H1 (cell line): ENCODE measurements at regions not wholly inside any gene's neighbourhood (a gene's known extent, or its start where the extent isn't known, plus 50 kb on each side); places are given as distances from the start of the nearest gene placed in this dataset.
A peak's percentile ranks its signal among the peaks of the same experiment; 100 is the strongest.

ENCODE experiments used
- CTCF ChIA-PET: fragments of 300-600 bp; sonication (Branson Sonifier 250); formaldehyde crosslinking; loops from one replicate; lab custom pipeline; 2021; ENCODE audit not compliant: partially characterized antibody; lab: Charles Lee
- POLR2A ChIA-PET: fragments of 300-600 bp; sonication (Branson Sonifier 250); formaldehyde crosslinking; loops from one replicate; lab custom pipeline; 2021; ENCODE audit warnings: inconsistent platforms; ENCODE audit not compliant: partially characterized antibody; lab: Charles Lee
- DNase-seq, 2 experiments: peaks; one replicate each; pipeline versions ENCODE4 v3.0.0 to v3.0.0-alpha.2; 2010 to 2022; ENCODE audit warnings: low spot score in 2 of 2, low read depth in 1 of 2, mixed read lengths in 1 of 2
- FAIRE-seq: peaks from 2 replicates; lab custom pipeline; 2011; peaks lifted over from hg19 to GRCh38; lab: Jason Lieb, UNC
- H2AFZ ChIP-seq: 2 replicates; pipeline ENCODE4 v1.8.1; 2012; ENCODE audit warnings: low read length, inconsistent platforms
- H2AK5ac ChIP-seq: 2 replicates; pipeline ENCODE4 v1.6.1; 2013; ENCODE audit warnings: low read depth, low read length
- H2BK120ac ChIP-seq: replicated peaks from 2 replicates; pipeline ENCODE3; 2013; ENCODE audit warnings: low read depth, low read length, inconsistent platforms
- H2BK12ac ChIP-seq: 2 replicates; pipeline ENCODE4 v1.6.1; 2013; ENCODE audit warnings: low read depth, low read length
- H2BK15ac ChIP-seq: 2 replicates; pipeline ENCODE4 v1.6.1; 2013; ENCODE audit warnings: low read length
- H2BK20ac ChIP-seq: 2 replicates; pipeline ENCODE4 v1.6.1; 2013; ENCODE audit warnings: low read length
- H2BK5ac ChIP-seq: 2 replicates; pipeline ENCODE4 v1.6.1; 2013; ENCODE audit warnings: low read depth, low read length
- H3K14ac ChIP-seq: 2 replicates; pipeline ENCODE4 v1.6.1; 2013; ENCODE audit warnings: inconsistent platforms; ENCODE audit not compliant: insufficient read length
- H3K18ac ChIP-seq: 2 replicates; pipeline ENCODE4 v1.6.1; 2013; ENCODE audit warnings: low read length; ENCODE audit errors: extremely low read depth
- H3K23ac ChIP-seq: 2 replicates; pipeline ENCODE4 v1.6.1; 2013; ENCODE audit warnings: inconsistent platforms; ENCODE audit not compliant: insufficient read length
- H3K23me2 ChIP-seq: 2 replicates; pipeline ENCODE4 v1.6.1; 2013; ENCODE audit warnings: low read depth, low read length
- H3K27ac ChIP-seq: 2 replicates; pipeline ENCODE4 v1.6.1; 2011; ENCODE audit warnings: low read depth, low read length, inconsistent platforms
- H3K27me3 ChIP-seq, 4 experiments: replicated peaks in 1 of 4; 1 replicate in 1 of 4; 2 replicates in 3 of 4; pipeline versions ENCODE4 v1.6.1 to v1.8.1; 2011 to 2013; ENCODE audit warnings: low read length in 3 of 4, mild to moderate bottlenecking in 3 of 4, inconsistent platforms in 2 of 4, mixed read lengths in 2 of 4, moderate library complexity in 1 of 4; ENCODE audit not compliant: control insufficient read depth in 3 of 4, insufficient read depth in 3 of 4; ENCODE audit errors: extremely low read depth in 1 of 4
- H3K36me3 ChIP-seq, 4 experiments: 2 replicates each; pipeline versions ENCODE4 v1.6.1 to v1.8.1; 2011 to 2013; ENCODE audit warnings: mild to moderate bottlenecking in 4 of 4, low read length in 3 of 4, moderate library complexity in 2 of 4, control low read depth in 1 of 4, inconsistent platforms in 1 of 4; ENCODE audit not compliant: insufficient read depth in 4 of 4, control insufficient read depth in 2 of 4
- H3K4ac ChIP-seq: replicated peaks from 2 replicates; pipeline ENCODE3; 2013; ENCODE audit warnings: low read length, low read depth, mixed read lengths, inconsistent platforms; ENCODE audit not compliant: insufficient read length
- H3K4me1 ChIP-seq, 4 experiments: replicated peaks in 1 of 4; 1 replicate in 1 of 4; 2 replicates in 3 of 4; pipeline versions ENCODE4 v1.6.1 to v1.8.1; 2011 to 2013; ENCODE audit warnings: low read length in 3 of 4, inconsistent platforms in 2 of 4, mixed read lengths in 1 of 4; ENCODE audit not compliant: insufficient read depth in 4 of 4, control insufficient read depth in 3 of 4
- H3K4me2 ChIP-seq, 2 experiments: 2 replicates each; pipeline versions ENCODE4 v1.6.1 to v1.8.1; 2011 to 2013; ENCODE audit warnings: low read depth in 2 of 2, low read length in 2 of 2, control low read depth in 1 of 2, inconsistent platforms in 1 of 2, mild to moderate bottlenecking in 1 of 2; ENCODE audit not compliant: insufficient read depth in 1 of 2
- H3K4me3 ChIP-seq, 4 experiments: fragments of 200-600, 300-600 bp in 1 of 4; sonication (generic), shearing (Covaris generic), sonication (Bioruptor Twin) in 1 of 4; 2 replicates each; pipeline versions ENCODE4 v1.5.1 to v1.8.1; 2011 to 2016; ENCODE audit warnings: low read length in 4 of 4, low read depth in 3 of 4, control low read depth in 2 of 4, inconsistent platforms in 2 of 4, mild to moderate bottlenecking in 2 of 4, mixed read lengths in 1 of 4, moderate library complexity in 1 of 4; ENCODE audit not compliant: insufficient read depth in 2 of 4; ENCODE audit errors: extremely low read depth in 1 of 4
- H3K56ac ChIP-seq: replicated peaks from 2 replicates; pipeline ENCODE3; 2013; ENCODE audit warnings: low read depth, mild to moderate bottlenecking, mixed read lengths, low read length, inconsistent platforms; ENCODE audit not compliant: insufficient read length
- H3K79me1 ChIP-seq: 2 replicates; pipeline ENCODE4 v1.6.1; 2013; ENCODE audit warnings: low read depth, low read length, control low read depth
- H3K79me2 ChIP-seq, 2 experiments: 2 replicates each; pipeline versions ENCODE4 v1.6.1 to v1.8.1; 2012 to 2013; ENCODE audit warnings: low read length in 2 of 2, mild to moderate bottlenecking in 2 of 2, inconsistent platforms in 1 of 2; ENCODE audit not compliant: insufficient read depth in 2 of 2, control insufficient read depth in 1 of 2
- H3K9ac ChIP-seq, 4 experiments: replicated peaks in 1 of 4; 1 replicate in 1 of 4; 2 replicates in 3 of 4; pipeline versions ENCODE4 v1.6.1 to v1.8.1; 2011 to 2013; ENCODE audit warnings: low read depth in 3 of 4, low read length in 3 of 4, control low read depth in 2 of 4, mild to moderate bottlenecking in 2 of 4, moderate library complexity in 2 of 4, inconsistent platforms in 1 of 4; ENCODE audit errors: extremely low read depth in 1 of 4
- H3K9me3 ChIP-seq, 2 experiments: 2 replicates each; pipeline versions ENCODE4 v1.6.1 to v1.8.1; 2012 to 2013; ENCODE audit warnings: mild to moderate bottlenecking in 2 of 2, moderate library complexity in 2 of 2, control low read depth in 1 of 2, inconsistent platforms in 1 of 2, low read depth in 1 of 2, low read length in 1 of 2, mixed read lengths in 1 of 2; ENCODE audit not compliant: insufficient read depth in 2 of 2
- H4K20me1 ChIP-seq, 2 experiments: replicated peaks in 1 of 2; 2 replicates each; pipeline versions ENCODE3 to v1.8.1; 2011 to 2013; ENCODE audit warnings: inconsistent platforms in 2 of 2, low read length in 2 of 2, mild to moderate bottlenecking in 1 of 2; ENCODE audit not compliant: insufficient read depth in 2 of 2, control insufficient read depth in 1 of 2
- H4K5ac ChIP-seq: 2 replicates; pipeline ENCODE4 v1.6.1; 2013; ENCODE audit warnings: low read length, low read depth, mixed read lengths, inconsistent platforms; ENCODE audit not compliant: insufficient read length
- H4K8ac ChIP-seq: 2 replicates; pipeline ENCODE4 v1.8.0; 2013; ENCODE audit warnings: mild to moderate bottlenecking, moderate library complexity, low read length, inconsistent platforms; ENCODE audit not compliant: insufficient read depth; ENCODE audit errors: extremely low read depth
- H4K91ac ChIP-seq: replicated peaks from 2 replicates; pipeline ENCODE3; 2013; ENCODE audit warnings: low read length, mixed read lengths, inconsistent platforms; ENCODE audit not compliant: insufficient read length
- CEBPB ChIP-seq: IDR thresholded peaks from 2 replicates; pipeline ENCODE4 v1.6.1; 2012; ENCODE audit warnings: low read depth, low read length
- CTBP2 ChIP-seq: IDR thresholded peaks from 2 replicates; pipeline ENCODE4 v1.7.0; 2011; ENCODE audit warnings: borderline replicate concordance, mild to moderate bottlenecking, moderate library complexity, mixed read lengths, low read length; ENCODE audit not compliant: insufficient read depth, insufficient read length
- NRF1 ChIP-seq: IDR thresholded peaks from 2 replicates; pipeline ENCODE4 v1.6.1; 2011; ENCODE audit warnings: mild to moderate bottlenecking, low read depth, low read length, improper control_type of control experiment
- RFX5 ChIP-seq: IDR thresholded peaks from 2 replicates; pipeline ENCODE4 v1.6.1; 2011; ENCODE audit warnings: low read depth, low read length, improper control_type of control experiment, borderline replicate concordance
- TEAD4 ChIP-seq: IDR thresholded peaks from 2 replicates; pipeline ENCODE4 v1.6.1; 2012; ENCODE audit warnings: low read depth, low read length, inconsistent platforms, mixed read lengths
- WGBS, 2 experiments: shearing (Covaris generic) in 1 of 2; methylation state at CpG; one replicate each; pipeline versions ENCODE4 v1.1.6 to v1.1.7; 2013 to 2015; ENCODE audit warnings: low lambda C conversion rate in 2 of 2, mixed read lengths in 2 of 2, inconsistent platforms in 1 of 2, low coverage in 1 of 2, missing lambda C conversion rate in 1 of 2; ENCODE audit not compliant: insufficient replicate concordance in 2 of 2, insufficient coverage in 1 of 2, insufficient read length in 1 of 2; ENCODE audit errors: extremely low coverage in 1 of 2, missing lambda C conversion rate in 1 of 2; 5-methylcytosine and 5-hydroxymethylcytosine counted together

DNA sequence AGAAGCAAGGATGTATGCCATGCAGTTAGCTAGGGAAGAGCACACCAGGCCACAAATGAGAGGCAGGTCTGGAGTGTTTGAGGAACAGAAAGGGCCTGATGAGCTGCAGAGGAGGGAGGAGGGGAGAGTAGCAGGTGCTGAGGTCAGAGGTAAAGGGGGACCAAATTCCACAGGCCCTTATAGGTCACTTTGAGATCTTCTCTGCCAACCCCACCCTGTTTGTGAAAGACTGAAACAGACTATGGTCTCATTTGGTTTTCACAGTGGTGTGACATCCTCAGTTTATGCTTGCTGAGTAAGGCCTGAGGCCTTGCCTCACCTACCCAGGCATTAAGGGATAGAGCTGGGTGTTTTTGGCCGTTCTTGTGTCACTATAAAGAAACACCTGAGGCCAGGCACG lies 187.7 kb upstream of the MYLIP start:
- no peak overlapping the region for H4K8ac ChIP-seq
- H2BK20ac ChIP-seq: 0 out of 2 replicates have a peak overlapping the region, but pooled peaks have one; percentile 13
- DNase-seq (no peak), FAIRE-seq (no peak)
- CTCF ChIA-PET: interaction anchor here (1.7 kb wide), 1 partner anchor 29 kb away, joined by 4 read pairs; no protein-coding TSS in a partner anchor
- H3K4ac ChIP-seq: no peak overlapping the region
- H2AFZ ChIP-seq: no peak overlapping the region
- H3K4me1 ChIP-seq: no peaks in the 10 kb centered on the region
- no peak overlapping the region for H3K18ac ChIP-seq
- no peak overlapping the region for H2AK5ac ChIP-seq
- no peaks in the 10 kb centered on the region; a peak in 1 of 8 replicates for H3K36me3 ChIP-seq
- H3K79me2 ChIP-seq: no peaks in the 10 kb centered on the region
- H2BK15ac ChIP-seq: no peak overlapping the region
- POLR2A ChIA-PET: no interaction called here
- H3K23ac ChIP-seq: no peak overlapping the region
- no peak overlapping the region for H4K91ac ChIP-seq
- no peak overlapping the region for H3K4me3 ChIP-seq
- no peak overlapping the region for H3K27ac ChIP-seq
- H3K9me3 ChIP-seq: peaks cover 12% of the 10 kb centered on the region in 2 experiments
- no peak overlapping the region for H2BK5ac ChIP-seq
- H3K14ac ChIP-seq: no peak overlapping the region
- H2BK12ac ChIP-seq: peak overlapping the region; percentile 19; the same call in 1 of the 2 replicates
- no peak overlapping the region for H4K5ac ChIP-seq
- WGBS, 2 experiments: 89% methylated on average over 2 of the region's 2 CpGs; no CpG with 5 or more reads in 1 of the 2 experiments
- no peaks in the 10 kb centered on the region for H4K20me1 ChIP-seq
- H3K23me2 ChIP-seq: no peaks in the 10 kb centered on the region
- no peaks in the 10 kb centered on the region for H3K27me3 ChIP-seq
- no peak overlapping the region for H3K4me2 ChIP-seq
- no peaks in the 10 kb centered on the region for H3K79me1 ChIP-seq
- no peak overlapping the region for H3K56ac ChIP-seq
- no peak overlapping the region for H2BK120ac ChIP-seq
- H3K9ac ChIP-seq: no peak overlapping the region
- no peak for TF ChIP-seq CEBPB
- no peak for TF ChIP-seq RFX5
- TF ChIP-seq TEAD4: no peak
- no peak for TF ChIP-seq CTBP2
- TF ChIP-seq NRF1: no peak
